K562 (cell line): ENCODE measurements at regions not wholly inside any gene's neighbourhood (a gene's known extent, or its start where the extent isn't known, plus 50 kb on each side); places are given as distances from the start of the nearest gene placed in this dataset.

ENCODE experiments used
- ATAC-seq: fragments of 200-7000 bp; cut with Tn5 transposase; 3 replicates; pipeline ENCODE4 v1.9.1; 2020; ENCODE audit warnings: moderate library complexity
- BruUV-seq: library from RNA; stranded (reverse); fragments of 400-500 nt; replicated peaks from 2 replicates; lab custom pipeline; 2021; lab: Mats Ljungman, UMichigan
- CTCF ChIA-PET: fragments of 300-600 bp; formaldehyde crosslinking; extraction: SDS; loops from one replicate; lab custom pipeline; 2021; ENCODE audit warnings: low intra/inter-chr PET ratio; lab: Yijun Ruan, JAX
- POLR2A ChIA-PET: fragments of 300-600, 350-650 bp; sonication (Branson Sonifier 250); formaldehyde crosslinking; extraction: SDS; loops from one replicate; lab custom pipeline; 2021; ENCODE audit warnings: antibody characterized with exemption, inconsistent platforms; lab: Yijun Ruan, JAX
- DNase-seq, 4 experiments: peaks; one replicate each; pipeline versions ENCODE4 v3.0.0 to v3.0.0-alpha.2; 2011 to 2018; ENCODE audit warnings: low spot score in 3 of 4, mixed read lengths in 3 of 4; ENCODE audit errors: extremely low read depth in 1 of 4
- FAIRE-seq: peaks from 2 replicates; lab custom pipeline; 2011; peaks lifted over from hg19 to GRCh38; lab: Jason Lieb, UNC
- H2AFZ ChIP-seq: 2 replicates; pipeline ENCODE4 v1.6.0; 2011; ENCODE audit warnings: low read depth, low read length, control low read depth, inconsistent platforms
- H3K27ac ChIP-seq: fragments of 200-600 bp; 3 replicates; pipeline ENCODE4 v1.8.0; 2011; ENCODE audit warnings: low read depth, mild to moderate bottlenecking, control low read depth, inconsistent platforms, low read length, moderate library complexity, mixed read lengths; ENCODE audit errors: extremely low read depth
- H3K27me3 ChIP-seq, 2 experiments: fragments of 300-600 bp in 1 of 2; 2 replicates in 1 of 2; 3 replicates in 1 of 2; pipeline versions ENCODE4 v1.6.0 to v1.8.0; 2011; ENCODE audit warnings: inconsistent platforms in 2 of 2, low read length in 2 of 2, mild to moderate bottlenecking in 1 of 2, mixed read lengths in 1 of 2, moderate library complexity in 1 of 2; ENCODE audit not compliant: control insufficient read depth in 2 of 2, insufficient read depth in 2 of 2
- H3K36me3 ChIP-seq: fragments of 300-600 bp; 3 replicates; pipeline ENCODE4 v1.8.0; 2011; ENCODE audit warnings: mild to moderate bottlenecking, low read length, inconsistent platforms; ENCODE audit not compliant: control insufficient read depth, insufficient read depth
- H3K4me1 ChIP-seq, 2 experiments: fragments of 200-600 bp in 1 of 2; replicated peaks in 1 of 2; 2 replicates in 1 of 2; 3 replicates in 1 of 2; pipeline versions ENCODE4 v1.5.1 to v1.8.0; 2011; ENCODE audit warnings: inconsistent platforms in 2 of 2, low read length in 2 of 2, mild to moderate bottlenecking in 1 of 2, mixed read lengths in 1 of 2, moderate library complexity in 1 of 2; ENCODE audit not compliant: control insufficient read depth in 2 of 2, insufficient read depth in 2 of 2
- H3K4me2 ChIP-seq: 2 replicates; pipeline ENCODE4 v1.6.1; 2011; ENCODE audit warnings: low read length, control low read depth, inconsistent platforms, mixed read lengths; ENCODE audit not compliant: insufficient read depth
- H3K4me3 ChIP-seq: fragments of 200-600 bp; sonication (generic), shearing (Covaris generic); 2 replicates; pipeline ENCODE4 v1.5.1; 2016; ENCODE audit warnings: control low read depth, inconsistent platforms
- H3K79me2 ChIP-seq: fragments of 200-600 bp; 3 replicates; pipeline ENCODE4 v1.8.0; 2011; ENCODE audit warnings: low read length, inconsistent platforms; ENCODE audit not compliant: control insufficient read depth, insufficient read depth
- H3K9ac ChIP-seq, 2 experiments: 2 replicates each; pipeline versions ENCODE4 v1.6.0 to v1.6.1; 2011; ENCODE audit warnings: low read depth in 2 of 2, low read length in 2 of 2, control low read depth in 1 of 2, inconsistent platforms in 1 of 2, mild to moderate bottlenecking in 1 of 2, mixed read lengths in 1 of 2; ENCODE audit not compliant: insufficient read depth in 1 of 2
- H3K9me1 ChIP-seq: one replicate; pipeline ENCODE4 v1.6.0; 2011; ENCODE audit warnings: inconsistent platforms, mild to moderate bottlenecking, low read length, moderate library complexity; ENCODE audit not compliant: control insufficient read depth, insufficient read depth
- H3K9me3 ChIP-seq: replicated peaks from 2 replicates; pipeline ENCODE4 v1.5.1; 2011; ENCODE audit warnings: low read depth, low read length, inconsistent platforms; ENCODE audit not compliant: control insufficient read depth, insufficient read depth
- H4K20me1 ChIP-seq: replicated peaks from 2 replicates; pipeline ENCODE4 v1.6.1; 2011; ENCODE audit warnings: low read length, inconsistent platforms, mixed read lengths; ENCODE audit not compliant: control insufficient read depth, insufficient read depth
- CBX8 ChIP-seq: fragments of 200-600 bp; sonication (generic); IDR thresholded peaks from 2 replicates; pipeline ENCODE4 v1.6.1; 2012; ENCODE audit warnings: borderline replicate concordance, mixed run types, low read depth, mild to moderate bottlenecking, moderate library complexity, mixed read lengths, low read length, control low read depth, inconsistent platforms; ENCODE audit not compliant: poor library complexity, severe bottlenecking; ENCODE audit errors: extremely low read depth
- ETS1 ChIP-seq: conservative IDR thresholded peaks from 2 replicates; pipeline ENCODE4 v1.6.1; 2011; ENCODE audit warnings: low read depth, mild to moderate bottlenecking, low read length; ENCODE audit not compliant: control insufficient read depth
- FOXK2 ChIP-seq, 2 experiments: fragments of 450-650 bp; IDR thresholded peaks in 1 of 2; conservative IDR thresholded peaks in 1 of 2; 2 replicates each; pipeline ENCODE4 v1.6.1; 2016; ENCODE audit warnings: low read depth in 2 of 2, mild to moderate bottlenecking in 1 of 2
- MAFF ChIP-seq: IDR thresholded peaks from 2 replicates; pipeline ENCODE4 v1.6.1; 2012; ENCODE audit warnings: low read length, improper control_type of control experiment
- MECOM ChIP-seq: fragments of 250-450 bp; sonication (Bioruptor Pico); IDR thresholded peaks from 2 replicates; pipeline ENCODE4 v1.8.0; 2022; ENCODE audit warnings: inconsistent platforms
- NFIC ChIP-seq: fragments of 450-650 bp; IDR thresholded peaks from 2 replicates; pipeline ENCODE4 v1.6.1; 2017; ENCODE audit warnings: mild to moderate bottlenecking, inconsistent platforms
- RAD21 ChIP-seq, 2 experiments: fragments of 250-450 bp in 1 of 2; fragments of 450-650 bp in 1 of 2; sonication (Bioruptor Pico) in 1 of 2; formaldehyde crosslinking in 1 of 2; IDR thresholded peaks in 1 of 2; conservative IDR thresholded peaks in 1 of 2; 2 replicates each; pipeline versions ENCODE4 v1.4.0 to v1.8.0; 2020 to 2022; ENCODE audit warnings: mild to moderate bottlenecking in 2 of 2, moderate library complexity in 1 of 2
- RB1 ChIP-seq: fragments of 450-650 bp; IDR thresholded peaks from 2 replicates; pipeline ENCODE4 v1.6.1; 2017; ENCODE audit warnings: low read depth, mild to moderate bottlenecking
- SMC3 ChIP-seq: conservative IDR thresholded peaks from 2 replicates; pipeline ENCODE4 v1.6.1; 2011; ENCODE audit warnings: low read depth, low read length, improper control_type of control experiment; ENCODE audit not compliant: insufficient read depth
- ZBTB7A ChIP-seq: IDR thresholded peaks from 2 replicates; pipeline ENCODE4 v1.6.1; 2011; ENCODE audit warnings: low read depth, mild to moderate bottlenecking, low read length, moderate library complexity, borderline replicate concordance; ENCODE audit not compliant: control insufficient read depth
- ZNF639 ChIP-seq, 2 experiments: fragments of 200-800 bp in 1 of 2; sonication (Bioruptor generic) in 1 of 2; sonication (generic) in 1 of 2; formaldehyde crosslinking in 1 of 2; IDR thresholded peaks in 1 of 2; conservative IDR thresholded peaks in 1 of 2; 2 replicates each; pipeline versions ENCODE4 v1.5.0 to v1.6.1; 2016 to 2020; ENCODE audit warnings: missing compliant biosample characterization in 1 of 2, missing genetic modification characterization in 1 of 2, missing genetic modification reagents in 1 of 2
- WGBS: fragments of 100-300 bp; shearing (Covaris generic); methylation state at CpG from one replicate; pipeline ENCODE4 v1.1.6; 2016; ENCODE audit warnings: low coverage, mixed read lengths; ENCODE audit not compliant: insufficient coverage; ENCODE audit errors: missing lambda C conversion rate; 5-methylcytosine and 5-hydroxymethylcytosine counted together
- in situ Hi-C: fragments of 300-500 bp; cut with MboI; formaldehyde crosslinking; loops from 4 replicates; pipeline ENCODE4 v1.15.0; 2018; ENCODE audit warnings: inconsistent platforms, mixed read lengths
- intact Hi-C: fragments of 100-400 bp; cut with micrococcal nuclease; formaldehyde crosslinking; loops from 2 replicates; pipeline ENCODE4 v1.14.2; 2022
- TF ChIP-seq, protein P1 (sequence below): fragments of 200-800 bp; sonication (Bioruptor generic); IDR thresholded peaks from 2 replicates; pipeline ENCODE4 v1.6.1; 2017; ENCODE audit warnings: missing genetic modification characterization, missing compliant biosample characterization
- TF ChIP-seq, protein P2 (sequence below), 3 experiments: IDR thresholded peaks in 2 of 3; conservative IDR thresholded peaks in 1 of 3; 2 replicates each; pipeline ENCODE4 v1.5.1; 2011 to 2012; ENCODE audit warnings: low read length in 3 of 3, mild to moderate bottlenecking in 3 of 3, control low read depth in 2 of 3, improper control_type of control experiment in 1 of 3, inconsistent platforms in 1 of 3, low read depth in 1 of 3, mixed read lengths in 1 of 3, moderate library complexity in 1 of 3; ENCODE audit not compliant: insufficient read depth in 2 of 3

DNA sequence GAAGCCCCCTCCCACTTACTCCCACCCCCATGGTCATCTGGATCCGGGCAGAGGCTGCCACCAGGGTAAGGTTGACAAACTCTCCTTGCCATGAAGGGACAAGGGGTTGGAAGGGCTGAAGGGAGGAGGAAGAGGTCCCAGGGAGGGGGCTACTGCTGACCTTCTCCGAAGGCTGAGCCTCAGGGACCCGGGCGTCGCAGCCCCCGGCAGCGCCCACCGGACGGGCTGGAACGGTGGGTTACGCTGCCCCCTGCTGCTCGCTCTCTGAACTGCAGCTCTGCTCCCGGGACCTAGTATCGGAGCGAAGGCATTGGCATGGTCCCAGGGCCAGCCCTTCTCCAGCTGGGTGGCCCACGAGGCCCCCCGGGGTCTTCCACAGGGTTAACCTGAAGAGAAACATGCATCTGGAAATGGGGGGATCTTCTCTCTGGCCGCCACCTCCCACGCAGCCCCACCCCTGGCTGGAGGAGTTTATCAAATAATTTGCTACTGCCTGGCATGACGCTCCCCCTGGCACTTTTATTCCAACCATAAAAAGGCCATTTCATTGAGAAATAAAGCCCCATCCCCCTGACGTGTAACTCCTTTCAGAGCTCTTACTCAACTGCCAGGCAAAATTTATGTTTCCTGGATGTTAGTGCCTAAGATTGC, 70.4 kb upstream of the TARDBP start:
- no peaks in the 10 kb centered on the region for H3K79me2 ChIP-seq
- H3K9me1 ChIP-seq, result peaks cover 1% of the 10 kb centered on the region
- H3K4me1 ChIP-seq, result peaks cover 0 to 18% of the 10 kb centered on the region in 2 experiments; a peak in 4 of 5 replicates
- DNase-seq (peak; percentile 62 to 92 (median 87)), FAIRE-seq (peak; percentile 74), ATAC-seq (peak; percentile 64)
- H3K9me3 ChIP-seq, result no peaks in the 10 kb centered on the region
- POLR2A ChIA-PET, result no interaction called here
- WGBS, result 3% methylated on average over 21 of the region's 21 CpGs
- H2AFZ ChIP-seq, result no peak overlapping the region
- no TSS peak for BruUV-seq
- H3K9ac ChIP-seq, result no peak overlapping the region
- no peaks in the 10 kb centered on the region for H3K36me3 ChIP-seq
- CTCF ChIA-PET, result interaction anchor here (0.7 to 1.6 kb wide), 4 partner anchors 267 to 447 kb away, joined by 3 to 8 read pairs (median 6); no protein-coding TSS in a partner anchor
- H3K27me3 ChIP-seq, result peaks cover 52 to 86% of the 10 kb centered on the region in 2 experiments
- peaks cover 26% of the 10 kb centered on the region for H4K20me1 ChIP-seq
- in situ Hi-C loops (loop anchor here (5.0 kb wide), 1 partner anchor 435 kb away; no protein-coding TSS in a partner anchor), intact Hi-C loops (loop anchor here (10.0 kb wide), 1 partner anchor 427 kb away; no protein-coding TSS in a partner anchor)
- no peak overlapping the region for H3K27ac ChIP-seq
- H3K4me2 ChIP-seq, result no peak overlapping the region
- no peak overlapping the region for H3K4me3 ChIP-seq
- TF ChIP-seq ZNF639 (CRISPR knock-in tag; conservative IDR thresholded peaks at IDR 0.05 in 1 of 2, IDR thresholded peaks at IDR 0.05 in 1 of 2), result no peak
- peak; percentile 47 to 84 for TF ChIP-seq RAD21 (CRISPR knock-in tag; conservative IDR thresholded peaks at IDR 0.05 in 1 of 2, IDR thresholded peaks at IDR 0.05 in 1 of 2)
- peak; percentile 66 for TF ChIP-seq NFIC
- TF ChIP-seq, protein P1, sequence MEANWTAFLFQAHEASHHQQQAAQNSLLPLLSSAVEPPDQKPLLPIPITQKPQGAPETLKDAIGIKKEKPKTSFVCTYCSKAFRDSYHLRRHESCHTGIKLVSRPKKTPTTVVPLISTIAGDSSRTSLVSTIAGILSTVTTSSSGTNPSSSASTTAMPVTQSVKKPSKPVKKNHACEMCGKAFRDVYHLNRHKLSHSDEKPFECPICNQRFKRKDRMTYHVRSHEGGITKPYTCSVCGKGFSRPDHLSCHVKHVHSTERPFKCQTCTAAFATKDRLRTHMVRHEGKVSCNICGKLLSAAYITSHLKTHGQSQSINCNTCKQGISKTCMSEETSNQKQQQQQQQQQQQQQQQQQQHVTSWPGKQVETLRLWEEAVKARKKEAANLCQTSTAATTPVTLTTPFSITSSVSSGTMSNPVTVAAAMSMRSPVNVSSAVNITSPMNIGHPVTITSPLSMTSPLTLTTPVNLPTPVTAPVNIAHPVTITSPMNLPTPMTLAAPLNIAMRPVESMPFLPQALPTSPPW, result no peak; the same call in 1 of the 2 replicates
- TF ChIP-seq FOXK2 (conservative IDR thresholded peaks at IDR 0.05 in 1 of 2, IDR thresholded peaks at IDR 0.05 in 1 of 2; ENCODE audit: low read depth in 2 of 2), result no peak
- TF ChIP-seq, protein P2, sequence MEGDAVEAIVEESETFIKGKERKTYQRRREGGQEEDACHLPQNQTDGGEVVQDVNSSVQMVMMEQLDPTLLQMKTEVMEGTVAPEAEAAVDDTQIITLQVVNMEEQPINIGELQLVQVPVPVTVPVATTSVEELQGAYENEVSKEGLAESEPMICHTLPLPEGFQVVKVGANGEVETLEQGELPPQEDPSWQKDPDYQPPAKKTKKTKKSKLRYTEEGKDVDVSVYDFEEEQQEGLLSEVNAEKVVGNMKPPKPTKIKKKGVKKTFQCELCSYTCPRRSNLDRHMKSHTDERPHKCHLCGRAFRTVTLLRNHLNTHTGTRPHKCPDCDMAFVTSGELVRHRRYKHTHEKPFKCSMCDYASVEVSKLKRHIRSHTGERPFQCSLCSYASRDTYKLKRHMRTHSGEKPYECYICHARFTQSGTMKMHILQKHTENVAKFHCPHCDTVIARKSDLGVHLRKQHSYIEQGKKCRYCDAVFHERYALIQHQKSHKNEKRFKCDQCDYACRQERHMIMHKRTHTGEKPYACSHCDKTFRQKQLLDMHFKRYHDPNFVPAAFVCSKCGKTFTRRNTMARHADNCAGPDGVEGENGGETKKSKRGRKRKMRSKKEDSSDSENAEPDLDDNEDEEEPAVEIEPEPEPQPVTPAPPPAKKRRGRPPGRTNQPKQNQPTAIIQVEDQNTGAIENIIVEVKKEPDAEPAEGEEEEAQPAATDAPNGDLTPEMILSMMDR (IDR thresholded peaks at IDR 0.05 in 2 of 3, conservative IDR thresholded peaks at IDR 0.05 in 1 of 3; ENCODE audit: insufficient read depth in 2 of 3, low read depth in 1 of 3, low read length in 3 of 3), result peak; percentile 81 to 96 (median 84)
- TF ChIP-seq MAFF, result no peak
- TF ChIP-seq MECOM, result no peak
- peak; percentile 64; the same call in 1 of the 2 replicates for TF ChIP-seq RB1
- TF ChIP-seq CBX8, result no peak
- peak; percentile 96 for TF ChIP-seq ZBTB7A
- TF ChIP-seq SMC3, result peak; percentile 54
- TF ChIP-seq ETS1, result 0 out of 2 replicates have a peak, but pooled peaks have one; percentile 29
